ENCODE measurements at regions not wholly inside any gene's neighbourhood (a gene's known extent, or its start where the extent isn't known, plus 50 kb on each side); places are given as distances from the start of the nearest gene placed in this dataset.

DNA sequence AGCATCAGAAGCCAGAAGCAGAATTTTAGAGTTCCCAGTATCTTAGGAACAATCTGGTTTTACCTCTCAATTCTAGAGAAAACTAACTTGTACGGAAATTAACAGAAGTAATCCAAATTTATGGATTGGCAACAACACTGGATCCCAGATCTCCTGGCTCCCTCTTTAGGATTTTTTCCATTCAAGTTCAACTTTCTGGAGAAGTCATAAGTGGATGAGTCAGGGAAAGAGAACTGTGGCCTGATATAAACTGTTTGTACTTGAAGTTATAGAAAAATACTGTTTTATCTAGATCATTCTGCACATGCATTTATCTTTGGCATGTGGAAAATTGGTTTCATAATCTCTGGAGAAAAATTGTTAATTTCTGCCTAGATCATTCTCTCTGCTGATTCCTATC, 380.4 kb downstream of the PCDH7 start:
- no peak for TF ChIP-seq SIN3A (IDR thresholded peaks at IDR 0.05; ENCODE audit: borderline replicate concordance, insufficient read depth, low read depth, low read length)
- no peak for TF ChIP-seq CTCF (IDR thresholded peaks at IDR 0.05)

Measured in Panc1 (cell line).